ENCODE measurements at regions not wholly inside any gene's neighbourhood (a gene's known extent, or its start where the extent isn't known, plus 50 kb on each side); places are given as distances from the start of the nearest gene placed in this dataset.
"Not testable (repeated sequence)": the region's sequence is repeated elsewhere in the genome, so short reads cannot be mapped to it uniquely, and the experiment has no call there.

DNA sequence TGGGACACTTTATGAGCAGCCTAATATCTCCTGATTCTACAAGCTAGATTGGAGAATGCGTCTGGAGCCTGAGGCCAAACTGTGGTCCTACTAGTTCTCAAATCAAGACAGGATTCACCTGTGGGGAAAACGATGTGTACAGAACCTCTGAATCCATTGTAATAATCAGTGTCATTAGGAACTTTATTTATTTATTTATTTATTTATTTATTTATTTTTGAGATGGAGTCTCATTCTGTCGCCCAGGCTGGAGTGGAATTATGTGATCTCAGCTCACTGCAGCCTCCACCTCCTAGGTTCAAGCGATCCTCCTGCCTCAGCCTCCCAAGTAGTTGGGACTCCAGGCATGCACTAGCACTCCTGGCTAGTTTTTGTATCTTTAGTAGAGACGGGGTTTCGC is 52.6 kb upstream of the KIF26B start:
- H3K27ac Mint-ChIP-seq, ATAC-seq, H3K27me3 Mint-ChIP-seq: not testable (repeated sequence)

DNA sequence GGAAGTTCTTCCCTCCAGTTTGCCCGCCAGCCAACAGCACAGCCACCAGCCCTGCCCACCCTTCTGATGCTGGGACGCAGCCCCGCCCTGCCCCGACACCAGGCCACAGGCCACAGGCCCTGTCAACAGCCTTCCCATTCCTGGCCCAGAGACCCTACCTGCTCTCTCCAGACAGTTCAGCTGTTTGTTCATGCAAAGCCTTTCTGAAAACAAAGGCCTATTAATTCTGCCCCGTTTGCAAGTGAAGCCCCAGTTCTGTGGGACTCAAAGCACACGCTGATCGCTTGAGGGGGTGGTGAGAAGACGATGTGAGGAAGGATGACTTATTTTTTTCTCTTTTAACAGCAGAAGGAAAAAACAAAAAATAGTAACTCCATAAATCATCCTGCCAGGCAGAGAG is 55.4 kb upstream of the KIF26B start:
- ATAC-seq (no peak), DNase-seq (no peak)
- Mint-ChIP-seq H3K27me3 (no peaks in the 10 kb centered on the region), H3K27ac (no peak overlapping the region), H3K36me3 (ENCODE audit: low read depth) (no peaks in the 10 kb centered on the region), H3K4me3 (no peak overlapping the region), H3K4me1 (no peaks in the 10 kb centered on the region)
- H3K9me3 ChIP-seq (ENCODE audit: control insufficient read depth, low read length, poor library complexity, severe bottlenecking), result no peaks in the 10 kb centered on the region

More for the DNA sequence above, 52.6 kb upstream of the KIF26B start:
- not testable (repeated sequence) for H3K36me3 Mint-ChIP-seq (ENCODE audit: low read depth); H3K9me3 ChIP-seq (ENCODE audit: control insufficient read depth, low read length, poor library complexity, severe bottlenecking); H3K4me3 Mint-ChIP-seq; H3K4me1 Mint-ChIP-seq; DNase-seq

DNA sequence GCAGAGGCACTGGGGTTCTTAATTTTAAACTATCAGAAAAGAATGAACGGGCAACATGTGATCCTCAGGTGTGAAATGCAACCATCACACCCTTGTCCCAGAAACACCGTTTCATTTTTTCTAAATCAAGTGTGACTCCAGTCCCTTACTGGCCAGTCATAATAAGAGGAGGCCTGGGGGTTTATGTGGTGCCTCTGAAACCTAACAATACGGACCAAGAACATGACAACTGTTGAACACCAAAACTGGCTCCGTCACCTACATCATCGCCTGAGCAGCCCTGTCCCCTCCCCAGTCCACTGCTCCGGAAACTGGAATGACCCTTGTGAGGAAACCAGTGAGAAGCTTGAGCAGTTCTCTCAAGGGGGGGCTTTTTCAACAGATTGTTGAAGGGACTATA is 55.9 kb upstream of the KIF26B start:
- DNase-seq (no peak), ATAC-seq (no peak)
- no peak overlapping the region for H3K4me3 Mint-ChIP-seq
- H3K27me3 Mint-ChIP-seq, result no peaks in the 10 kb centered on the region
- no peaks in the 10 kb centered on the region for H3K9me3 ChIP-seq (ENCODE audit: control insufficient read depth, low read length, poor library complexity, severe bottlenecking)
- no peak overlapping the region for H3K27ac Mint-ChIP-seq
- H3K36me3 Mint-ChIP-seq (ENCODE audit: low read depth), result no peaks in the 10 kb centered on the region
- H3K4me1 Mint-ChIP-seq, result no peaks in the 10 kb centered on the region

- Mint-ChIP-seq H3K36me3 (ENCODE audit: low read depth) (no peaks in the 10 kb centered on the region), H3K27ac (no peak overlapping the region), H3K4me1 (no peaks in the 10 kb centered on the region), H3K4me3 (no peak overlapping the region), H3K27me3 (no peaks in the 10 kb centered on the region)
- no peaks in the 10 kb centered on the region for H3K9me3 ChIP-seq (ENCODE audit: control insufficient read depth, low read length, poor library complexity, severe bottlenecking)
- no peak for DNase-seq
- ATAC-seq, result no peak
Measured at GRCh38 chr1:245096311-245097066, 58.3 kb upstream of the KIF26B start.

- no peaks in the 10 kb centered on the region for H3K9me3 ChIP-seq (ENCODE audit: control insufficient read depth, low read length, poor library complexity, severe bottlenecking)
- Mint-ChIP-seq H3K4me3 (no peak overlapping the region), H3K27me3 (no peaks in the 10 kb centered on the region), H3K27ac (no peak overlapping the region), H3K36me3 (ENCODE audit: low read depth) (no peaks in the 10 kb centered on the region), H3K4me1 (no peaks in the 10 kb centered on the region)
- ATAC-seq, result no peak
- no peak for DNase-seq
Measured at GRCh38 chr1:245095903-245096302, 58.9 kb upstream of the KIF26B start.

- Mint-ChIP-seq H3K4me3 (no peak overlapping the region), H3K4me1 (no peaks in the 10 kb centered on the region), H3K36me3 (ENCODE audit: low read depth) (no peaks in the 10 kb centered on the region), H3K27ac (no peak overlapping the region), H3K27me3 (no peaks in the 10 kb centered on the region)
- no peaks in the 10 kb centered on the region for H3K9me3 ChIP-seq (ENCODE audit: control insufficient read depth, low read length, poor library complexity, severe bottlenecking)
- DNase-seq (no peak), ATAC-seq (no peak)
Measured at GRCh38 chr1:245094954-245095353, 59.8 kb upstream of the KIF26B start.

DNA sequence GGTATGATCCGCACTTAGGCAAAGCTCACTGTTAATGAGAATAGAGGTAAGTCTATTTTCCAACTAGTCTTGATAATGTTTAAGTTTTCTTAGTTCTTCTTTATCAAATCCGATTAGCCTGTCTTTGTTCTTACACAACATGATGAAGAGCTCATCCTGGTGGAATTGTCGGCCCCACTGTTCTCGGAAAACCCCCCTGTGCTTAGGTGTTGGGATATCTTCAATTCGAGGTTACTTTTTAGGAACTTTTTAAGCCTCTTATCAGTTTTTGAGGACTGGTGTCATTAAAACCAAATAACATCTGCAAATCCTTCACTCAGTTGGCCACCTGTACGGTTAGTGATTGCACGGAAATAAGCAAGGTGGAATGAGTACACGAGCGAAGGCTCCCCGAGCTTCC is 60.7 kb upstream of the KIF26B start:
- H3K4me3 Mint-ChIP-seq, result no peak overlapping the region
- ATAC-seq (no peak), DNase-seq (no peak)
- no peaks in the 10 kb centered on the region for H3K4me1 Mint-ChIP-seq
- H3K27me3 Mint-ChIP-seq, result no peaks in the 10 kb centered on the region
- no peaks in the 10 kb centered on the region for H3K9me3 ChIP-seq (ENCODE audit: control insufficient read depth, low read length, poor library complexity, severe bottlenecking)
- H3K27ac Mint-ChIP-seq, result no peak overlapping the region
- H3K36me3 Mint-ChIP-seq (ENCODE audit: low read depth), result no peaks in the 10 kb centered on the region

DNA sequence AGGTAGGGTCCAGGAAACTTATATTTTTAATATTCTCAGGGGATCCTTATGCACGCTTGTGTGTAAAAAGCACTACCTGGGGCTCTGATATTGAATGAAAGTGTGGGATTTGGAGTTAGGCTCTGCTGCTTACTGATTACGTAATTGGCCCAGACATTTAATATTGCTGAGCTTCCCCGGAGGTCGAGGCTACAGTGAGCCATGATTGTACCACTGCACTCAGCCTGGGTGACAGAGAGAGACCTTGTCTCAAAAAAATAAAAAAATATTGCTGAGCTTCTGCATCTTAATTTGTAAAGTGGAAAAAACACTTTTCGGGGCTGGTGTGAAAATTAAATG is 62.2 kb upstream of the KIF26B start:
- no peaks in the 10 kb centered on the region for H3K9me3 ChIP-seq (ENCODE audit: control insufficient read depth, low read length, poor library complexity, severe bottlenecking)
- Mint-ChIP-seq H3K36me3 (ENCODE audit: low read depth) (no peaks in the 10 kb centered on the region), H3K27me3 (no peaks in the 10 kb centered on the region), H3K27ac (no peak overlapping the region), H3K4me3 (no peak overlapping the region), H3K4me1 (no peaks in the 10 kb centered on the region)
- DNase-seq (no peak), ATAC-seq (no peak)

GRCh38 chr1:245091818-245092637 is 62.8 kb upstream of the KIF26B start:
- no peak for ATAC-seq
- Mint-ChIP-seq H3K4me3 (no peak overlapping the region), H3K27ac (no peak overlapping the region)

GRCh38 chr1:245091171-245091621 is 63.6 kb upstream of the KIF26B start:
- no peaks in the 10 kb centered on the region for H3K9me3 ChIP-seq (ENCODE audit: control insufficient read depth, low read length, poor library complexity, severe bottlenecking)
- no peaks in the 10 kb centered on the region for H3K36me3 Mint-ChIP-seq (ENCODE audit: low read depth)
- ATAC-seq, result no peak
- DNase-seq, result no peak
- no peak overlapping the region for H3K27ac Mint-ChIP-seq
- H3K4me1 Mint-ChIP-seq, result no peaks in the 10 kb centered on the region
- no peak overlapping the region for H3K4me3 Mint-ChIP-seq
- no peaks in the 10 kb centered on the region for H3K27me3 Mint-ChIP-seq

More at GRCh38 chr1:245091818-245092637, 62.8 kb upstream of the KIF26B start:
- DNase-seq, result no peak
- H3K4me1 Mint-ChIP-seq, result no peaks in the 10 kb centered on the region
- no peaks in the 10 kb centered on the region for H3K9me3 ChIP-seq (ENCODE audit: control insufficient read depth, low read length, poor library complexity, severe bottlenecking)
- no peaks in the 10 kb centered on the region for H3K27me3 Mint-ChIP-seq
- no peaks in the 10 kb centered on the region for H3K36me3 Mint-ChIP-seq (ENCODE audit: low read depth)

- H3K9me3 ChIP-seq (ENCODE audit: control insufficient read depth, low read length, poor library complexity, severe bottlenecking), result no peaks in the 10 kb centered on the region
- H3K4me1 Mint-ChIP-seq, result no peaks in the 10 kb centered on the region
Measured at GRCh38 chr1:245090491-245091090, 64.2 kb upstream of the KIF26B start.

GRCh38 chr1:245087723-245088122 is 67.1 kb upstream of the KIF26B start:
- H3K4me1 Mint-ChIP-seq, result no peaks in the 10 kb centered on the region
- H3K9me3 ChIP-seq (ENCODE audit: control insufficient read depth, low read length, poor library complexity, severe bottlenecking), result no peaks in the 10 kb centered on the region
- H3K36me3 Mint-ChIP-seq (ENCODE audit: low read depth), result no peaks in the 10 kb centered on the region
- H3K4me3 Mint-ChIP-seq, result no peak overlapping the region
- no peak for ATAC-seq
- no peak for DNase-seq
- H3K27me3 Mint-ChIP-seq, result no peaks in the 10 kb centered on the region
- H3K27ac Mint-ChIP-seq, result no peak overlapping the region

More at GRCh38 chr1:245090491-245091090, 64.2 kb upstream of the KIF26B start:
- DNase-seq, result no peak
- no peak for ATAC-seq
- Mint-ChIP-seq H3K27me3 (no peaks in the 10 kb centered on the region), H3K36me3 (ENCODE audit: low read depth) (no peaks in the 10 kb centered on the region), H3K27ac (no peak overlapping the region), H3K4me3 (no peak overlapping the region)

- H3K27ac Mint-ChIP-seq, result no peak overlapping the region
- ATAC-seq (no peak), DNase-seq (no peak)
- H3K4me1 Mint-ChIP-seq, result no peaks in the 10 kb centered on the region
- H3K27me3 Mint-ChIP-seq, result no peaks in the 10 kb centered on the region
- H3K4me3 Mint-ChIP-seq, result no peak overlapping the region
- no peaks in the 10 kb centered on the region for H3K36me3 Mint-ChIP-seq (ENCODE audit: low read depth)
- H3K9me3 ChIP-seq (ENCODE audit: control insufficient read depth, low read length, poor library complexity, severe bottlenecking), result no peaks in the 10 kb centered on the region
Measured at GRCh38 chr1:245086389-245086969, 68.3 kb upstream of the KIF26B start.
